IMR-90 (cell line): ENCODE measurements at regions not wholly inside any gene's neighbourhood (a gene's known extent, or its start where the extent isn't known, plus 50 kb on each side); places are given as distances from the start of the nearest gene placed in this dataset.

Experiments used
- ATAC-seq: fragments of 200-7000 bp; cut with Tn5 transposase; 2 replicates; pipeline ENCODE4 v1.9.1; 2020; ENCODE audit warnings: low read depth, mild to moderate bottlenecking, moderate library complexity
- BruUV-seq: library from RNA; stranded (reverse); fragments of 400-500 nt; replicated peaks from 2 replicates; lab custom pipeline; 2021; lab: Mats Ljungman, UMichigan
- CTCF ChIA-PET: fragments of 300-600 bp; formaldehyde crosslinking; extraction: SDS; loops from one replicate; lab custom pipeline; 2021; ENCODE audit warnings: antibody characterized with exemption; lab: Yijun Ruan, JAX
- POLR2A ChIA-PET: fragments of 300-600 bp; sonication (Branson Sonifier 250); formaldehyde crosslinking; loops from one replicate; lab custom pipeline; 2022; ENCODE audit warnings: antibody characterized with exemption; ENCODE audit not compliant: unreplicated experiment; lab: Charles Lee
- DNase-seq: peaks from one replicate; pipeline ENCODE4 v3.0.0; 2013
- H2AFZ ChIP-seq: replicated peaks from 2 replicates; pipeline ENCODE3; 2013; ENCODE audit warnings: low read length, mild to moderate bottlenecking; ENCODE audit not compliant: poor library complexity
- H2AK5ac ChIP-seq: 2 replicates; pipeline ENCODE4 v1.6.1; 2013; ENCODE audit warnings: low read depth, low read length, inconsistent platforms
- H2AK9ac ChIP-seq: replicated peaks from 2 replicates; pipeline ENCODE3; 2013; ENCODE audit warnings: mild to moderate bottlenecking, low read depth, low read length, moderate library complexity; ENCODE audit not compliant: poor library complexity
- H2BK120ac ChIP-seq: 2 replicates; pipeline ENCODE4 v1.6.1; 2013; ENCODE audit warnings: low read depth, low read length, inconsistent platforms
- H2BK15ac ChIP-seq: 3 replicates; pipeline ENCODE4 v1.6.1; 2013; ENCODE audit warnings: low read depth, low read length, inconsistent platforms
- H2BK20ac ChIP-seq: 2 replicates; pipeline ENCODE4 v1.6.1; 2013; ENCODE audit warnings: low read depth, mild to moderate bottlenecking, inconsistent platforms, low read length, moderate library complexity
- H2BK5ac ChIP-seq: 2 replicates; pipeline ENCODE4 v1.6.1; 2013; ENCODE audit warnings: mild to moderate bottlenecking, low read depth, low read length, inconsistent platforms; ENCODE audit not compliant: poor library complexity, severe bottlenecking
- H3K14ac ChIP-seq: replicated peaks from 2 replicates; pipeline ENCODE4 v1.6.1; 2013; ENCODE audit warnings: low read depth, low read length, inconsistent platforms
- H3K18ac ChIP-seq: 2 replicates; pipeline ENCODE4 v1.6.1; 2013; ENCODE audit warnings: low read depth, low read length, control low read depth
- H3K23ac ChIP-seq: 2 replicates; pipeline ENCODE4 v1.6.1; 2013; ENCODE audit warnings: low read depth, low read length, inconsistent platforms
- H3K27ac ChIP-seq: 2 replicates; pipeline ENCODE4 v1.5.1; 2013; ENCODE audit warnings: mild to moderate bottlenecking, control low read depth, low read length; ENCODE audit not compliant: insufficient read depth
- H3K27me3 ChIP-seq: 2 replicates; pipeline ENCODE4 v1.6.1; 2013; ENCODE audit warnings: low read length; ENCODE audit not compliant: control insufficient read depth, insufficient read depth
- H3K36me3 ChIP-seq: 2 replicates; pipeline ENCODE4 v1.6.1; 2013; ENCODE audit warnings: low read length, mixed read lengths; ENCODE audit not compliant: control insufficient read depth, insufficient read depth
- H3K4ac ChIP-seq: 2 replicates; pipeline ENCODE4 v1.6.1; 2013; ENCODE audit warnings: low read depth, low read length, inconsistent platforms
- H3K4me1 ChIP-seq: 2 replicates; pipeline ENCODE4 v1.6.1; 2013; ENCODE audit warnings: low read length, mixed read lengths; ENCODE audit not compliant: control insufficient read depth, insufficient read depth
- H3K4me2 ChIP-seq: 2 replicates; pipeline ENCODE4 v1.6.1; 2013; ENCODE audit warnings: low read depth, mild to moderate bottlenecking, control low read depth, low read length, moderate library complexity
- H3K4me3 ChIP-seq: 2 replicates; pipeline ENCODE4 v1.5.1; 2013; ENCODE audit warnings: low read depth, mild to moderate bottlenecking, control low read depth, low read length, moderate library complexity; ENCODE audit not compliant: insufficient read depth
- H3K56ac ChIP-seq: 2 replicates; pipeline ENCODE4 v1.6.1; 2013; ENCODE audit warnings: low read length, inconsistent platforms; ENCODE audit not compliant: insufficient read depth; ENCODE audit errors: extremely low read depth
- H3K79me1 ChIP-seq, 2 experiments: 2 replicates each; pipeline ENCODE4 v1.6.1; 2013; ENCODE audit warnings: low read length in 2 of 2, inconsistent platforms in 1 of 2, low read depth in 1 of 2
- H3K9ac ChIP-seq: 2 replicates; pipeline ENCODE4 v1.6.1; 2013; ENCODE audit warnings: low read depth, low read length, control low read depth
- H3K9me1 ChIP-seq: 2 replicates; pipeline ENCODE4 v1.6.1; 2013; ENCODE audit warnings: low read length, inconsistent platforms; ENCODE audit not compliant: insufficient read depth
- H3K9me3 ChIP-seq: 2 replicates; pipeline ENCODE4 v1.6.1; 2013; ENCODE audit warnings: low read length; ENCODE audit not compliant: control insufficient read depth, insufficient read depth
- H4K20me1 ChIP-seq: 2 replicates; pipeline ENCODE4 v1.6.1; 2013; ENCODE audit warnings: low read length, inconsistent platforms; ENCODE audit not compliant: insufficient read depth
- H4K5ac ChIP-seq: 2 replicates; pipeline ENCODE4 v1.6.1; 2013; ENCODE audit warnings: mild to moderate bottlenecking, low read depth, low read length, control low read depth
- H4K8ac ChIP-seq, 2 experiments: 2 replicates each; pipeline ENCODE4 v1.6.1; 2013; ENCODE audit warnings: low read depth in 2 of 2, low read length in 2 of 2, control low read depth in 1 of 2, inconsistent platforms in 1 of 2
- H4K91ac ChIP-seq: 2 replicates; pipeline ENCODE4 v1.6.1; 2013; ENCODE audit warnings: low read depth, low read length, inconsistent platforms; ENCODE audit not compliant: insufficient read depth
- BHLHE40 ChIP-seq: fragments of 150-350 bp; IDR thresholded peaks from 2 replicates; pipeline ENCODE4 v1.6.1; 2016; ENCODE audit warnings: mild to moderate bottlenecking, low read depth, low read length
- CEBPB ChIP-seq: IDR thresholded peaks from 2 replicates; pipeline ENCODE4 v1.6.1; 2012; ENCODE audit warnings: low read depth, low read length, improper control_type of control experiment
- CTCF ChIP-seq: conservative IDR thresholded peaks from 2 replicates; pipeline ENCODE4 v1.5.1; 2012; ENCODE audit warnings: mild to moderate bottlenecking, low read depth, low read length, improper control_type of control experiment
- MAFK ChIP-seq: IDR thresholded peaks from 2 replicates; pipeline ENCODE4 v1.6.1; 2012; ENCODE audit warnings: low read depth, low read length, improper control_type of control experiment
- POLR2A ChIP-seq: IDR thresholded peaks from 2 replicates; pipeline ENCODE4 v1.6.1; 2012; ENCODE audit warnings: mild to moderate bottlenecking, low read depth, low read length
- RCOR1 ChIP-seq: IDR thresholded peaks from 2 replicates; pipeline ENCODE4 v1.6.1; 2012; ENCODE audit warnings: mild to moderate bottlenecking, low read length, improper control_type of control experiment; ENCODE audit not compliant: insufficient replicate concordance
- USF2 ChIP-seq: fragments of 150-350 bp; IDR thresholded peaks from 2 replicates; pipeline ENCODE4 v1.6.1; 2017; ENCODE audit warnings: mild to moderate bottlenecking, antibody characterized with exemption, low read length, low read depth
- WGBS, 2 experiments: methylation state at CpG; one replicate each; pipeline versions ENCODE4 v1.1.5 to v1.1.7; 2013; ENCODE audit warnings: missing lambda C conversion rate in 2 of 2; ENCODE audit not compliant: insufficient read length in 1 of 2; ENCODE audit errors: extremely low coverage in 2 of 2; 5-methylcytosine and 5-hydroxymethylcytosine counted together
- dilution Hi-C: fragments of 300-500 bp; cut with HindIII; formaldehyde crosslinking; loops from one replicate; pipeline ENCODE4 v1.14.3; 2018; ENCODE audit warnings: low sequenced_read_pairs; ENCODE audit not compliant: unreplicated experiment
- in situ Hi-C: fragments of 300-500 bp; cut with MboI; formaldehyde crosslinking; loops from 3 replicates; pipeline ENCODE4 v1.14.3; 2019; ENCODE audit warnings: low sequenced_read_pairs, inconsistent platforms, mixed read lengths
- intact Hi-C: fragments of 100-400 bp; cut with micrococcal nuclease; formaldehyde crosslinking; loops from 2 replicates; pipeline ENCODE4 v1.10.0; 2022

- H2BK120ac ChIP-seq = no peak overlapping the region
- dilution Hi-C loops (no loop called here), intact Hi-C loops (no loop called here), in situ Hi-C loops (no loop called here)
- no peak overlapping the region for H3K56ac ChIP-seq
- H3K18ac ChIP-seq = no peak overlapping the region
- no TSS peak for BruUV-seq
- no peaks in the 10 kb centered on the region for H3K4me1 ChIP-seq
- no peak overlapping the region for H3K4me2 ChIP-seq
- no peak overlapping the region for H2BK20ac ChIP-seq
- no peaks in the 10 kb centered on the region for H3K27me3 ChIP-seq
- no peak overlapping the region for H3K14ac ChIP-seq
- POLR2A ChIA-PET = no interaction called here
- no peak overlapping the region for H3K9ac ChIP-seq
- CTCF ChIA-PET = no interaction called here
- WGBS, 2 experiments = no CpG with 5 or more reads among the region's 1 CpG
- H2AK5ac ChIP-seq = no peak overlapping the region
- no peaks in the 10 kb centered on the region for H3K36me3 ChIP-seq
- H2AK9ac ChIP-seq = no peak overlapping the region
- H3K79me1 ChIP-seq = no peaks in the 10 kb centered on the region
- H3K4me3 ChIP-seq = no peak overlapping the region
- ATAC-seq (no peak), DNase-seq (no peak)
- no peak overlapping the region for H3K27ac ChIP-seq
- no peak overlapping the region for H3K4ac ChIP-seq
- H4K8ac ChIP-seq = no peak overlapping the region
- H3K23ac ChIP-seq = no peak overlapping the region
- H3K9me1 ChIP-seq = no peaks in the 10 kb centered on the region
- no peak overlapping the region for H2BK5ac ChIP-seq
- no peaks in the 10 kb centered on the region for H4K20me1 ChIP-seq
- no peak overlapping the region for H4K5ac ChIP-seq
- H3K9me3 ChIP-seq = no peaks in the 10 kb centered on the region
- TF ChIP-seq BHLHE40 (no peak), RCOR1 (no peak), MAFK (no peak), CEBPB (no peak), CTCF (no peak), USF2 (no peak), POLR2A (no peak)
- no peak overlapping the region for H2BK15ac ChIP-seq
- no peak overlapping the region for H2AFZ ChIP-seq
- no peak overlapping the region for H4K91ac ChIP-seq
Observed at GRCh38 chr18:70636991-70637390, 348.1 kb downstream of the SOCS6 start.
